GM23248 (cell line): ENCODE measurements at regions not wholly inside any gene's neighbourhood (a gene's known extent, or its start where the extent isn't known, plus 50 kb on each side); places are given as distances from the start of the nearest gene placed in this dataset.

Experiments used
- DNase-seq: peaks from one replicate; pipeline ENCODE4 v3.0.0-alpha.2; 2015
- H2AFZ ChIP-seq: fragments of 200-600 bp; sonication (generic); 2 replicates; pipeline ENCODE4 v1.6.1; 2016; ENCODE audit warnings: antibody characterized with exemption
- H3F3A ChIP-seq: fragments of 200-600 bp; sonication (generic); 2 replicates; pipeline ENCODE4 v1.6.1; 2016; ENCODE audit warnings: mild to moderate bottlenecking, antibody characterized with exemption, mixed run types; ENCODE audit not compliant: insufficient read depth
- H3K27ac ChIP-seq: fragments of 200-600 bp; sonication (generic); 2 replicates; pipeline ENCODE4 v1.5.1; 2016; ENCODE audit warnings: mild to moderate bottlenecking
- H3K27me3 ChIP-seq: fragments of 200-600 bp; sonication (generic); replicated peaks from 2 replicates; pipeline ENCODE4 v1.6.1; 2016; ENCODE audit warnings: mild to moderate bottlenecking; ENCODE audit not compliant: insufficient read depth
- H3K36me3 ChIP-seq: fragments of 200-600 bp; sonication (generic); 2 replicates; pipeline ENCODE4 v1.6.1; 2016; ENCODE audit warnings: low read depth, mild to moderate bottlenecking
- H3K4me1 ChIP-seq: fragments of 200-600 bp; sonication (generic); 2 replicates; pipeline ENCODE4 v1.6.1; 2016; ENCODE audit warnings: mild to moderate bottlenecking; ENCODE audit not compliant: insufficient read depth
- H3K4me2 ChIP-seq: fragments of 200-600 bp; sonication (generic); one replicate; pipeline ENCODE4 v1.6.1; 2016; ENCODE audit warnings: mild to moderate bottlenecking; ENCODE audit not compliant: unreplicated experiment
- H3K4me3 ChIP-seq: fragments of 200-600 bp; sonication (generic); 2 replicates; pipeline ENCODE4 v1.5.1; 2016; ENCODE audit warnings: mild to moderate bottlenecking
- H3K79me2 ChIP-seq: fragments of 200-600 bp; sonication (generic); 2 replicates; pipeline ENCODE4 v1.6.1; 2016; ENCODE audit warnings: mild to moderate bottlenecking; ENCODE audit not compliant: insufficient read depth
- H3K9ac ChIP-seq: fragments of 200-600 bp; sonication (generic); 2 replicates; pipeline ENCODE4 v1.6.1; 2016; ENCODE audit warnings: mild to moderate bottlenecking
- H3K9me2 ChIP-seq: fragments of 200-600 bp; sonication (generic); 2 replicates; pipeline ENCODE4 v1.6.1; 2016; ENCODE audit warnings: mixed run types, mild to moderate bottlenecking, moderate library complexity; ENCODE audit not compliant: insufficient read depth
- H3K9me3 ChIP-seq: fragments of 200-600 bp; sonication (generic); one replicate; pipeline ENCODE4 v1.6.1; 2017; ENCODE audit warnings: low read depth
- H4K20me1 ChIP-seq: fragments of 200-600 bp; sonication (generic); 2 replicates; pipeline ENCODE4 v1.6.0; 2016; ENCODE audit not compliant: insufficient read depth
- EZH2 ChIP-seq: fragments of 200-600 bp; sonication (generic); IDR thresholded peaks from 2 replicates; pipeline ENCODE4 v1.6.1; 2018; ENCODE audit warnings: antibody characterized with exemption, mild to moderate bottlenecking; ENCODE audit not compliant: insufficient read depth, poor library complexity, severe bottlenecking
- EZH2phosphoT487 ChIP-seq: fragments of 200-600 bp; sonication (generic); IDR thresholded peaks from 2 replicates; pipeline ENCODE4 v1.6.1; 2018; ENCODE audit warnings: antibody characterized with exemption, moderate library complexity, mild to moderate bottlenecking, low read depth; ENCODE audit not compliant: insufficient read depth
- WGBS, 2 experiments: methylation state at CpG; one replicate each; pipeline ENCODE4 v1.1.6; 2015 to 2017; ENCODE audit warnings: low lambda C conversion rate in 2 of 2, low coverage in 1 of 2; ENCODE audit errors: missing lambda C conversion rate in 2 of 2; 5-methylcytosine and 5-hydroxymethylcytosine counted together
- in situ Hi-C: fragments of 300-500 bp; cut with MboI; formaldehyde crosslinking; loops from 2 replicates; pipeline ENCODE4 v1.15.0; 2020

DNA sequence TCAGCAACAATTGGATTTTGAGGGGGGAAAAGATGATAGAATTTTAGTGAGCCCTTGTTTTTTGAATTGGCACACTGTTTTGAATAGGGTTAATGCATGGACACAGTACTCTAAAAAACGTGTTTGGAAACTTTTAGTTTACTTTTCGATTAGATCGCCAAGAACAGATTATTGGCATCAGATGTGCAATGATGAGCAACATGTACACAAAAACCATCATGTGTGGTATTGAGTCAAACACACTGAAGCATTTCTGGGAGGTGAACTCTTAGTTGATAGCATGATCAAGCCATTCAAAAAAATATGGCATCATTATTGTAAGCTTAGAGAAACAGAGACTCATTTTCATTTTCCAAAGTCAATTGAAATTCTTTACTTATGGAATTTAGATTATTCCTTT is 329.2 kb downstream of the ADAMTS20 start:
- no peaks in the 10 kb centered on the region for H3K36me3 ChIP-seq
- no peaks in the 10 kb centered on the region for H4K20me1 ChIP-seq
- H3K4me3 ChIP-seq, result no peak overlapping the region
- H3K27ac ChIP-seq, result no peak overlapping the region
- no peaks in the 10 kb centered on the region for H3K79me2 ChIP-seq
- H3K4me2 ChIP-seq, result no peak overlapping the region
- no peak overlapping the region for H2AFZ ChIP-seq
- no peaks in the 10 kb centered on the region for H3F3A ChIP-seq
- no peaks in the 10 kb centered on the region for H3K9me2 ChIP-seq
- no peaks in the 10 kb centered on the region for H3K4me1 ChIP-seq
- no peaks in the 10 kb centered on the region for H3K9me3 ChIP-seq
- H3K27me3 ChIP-seq, result no peaks in the 10 kb centered on the region
- in situ Hi-C loops, result no loop called here
- WGBS, 2 experiments, result 9 to 13% methylated on average over 3 of the region's 3 CpGs
- DNase-seq, result no peak
- TF ChIP-seq EZH2phosphoT487 (no peak), EZH2 (no peak)
- H3K9ac ChIP-seq, result no peak overlapping the region

- H3K4me3 ChIP-seq, result no peak overlapping the region
- no peak overlapping the region for H3K4me2 ChIP-seq
- no peak overlapping the region for H3K9ac ChIP-seq
- no peaks in the 10 kb centered on the region for H3K4me1 ChIP-seq
- 88 to 93% methylated on average over 4 of the region's 4 CpGs for WGBS, 2 experiments
- in situ Hi-C loops, result no loop called here
- H3K27me3 ChIP-seq, result no peaks in the 10 kb centered on the region
- no peak overlapping the region for H2AFZ ChIP-seq
- H3K9me3 ChIP-seq, result no peaks in the 10 kb centered on the region
- no peak for TF ChIP-seq EZH2phosphoT487
- no peaks in the 10 kb centered on the region for H3K36me3 ChIP-seq
- no peak overlapping the region for H3K27ac ChIP-seq
- DNase-seq, result no peak
- 0 out of 2 replicates have a peak, but pooled peaks cover 2% of the 10 kb centered on the region for H3K9me2 ChIP-seq
- no peaks in the 10 kb centered on the region for H3K79me2 ChIP-seq
- no peaks in the 10 kb centered on the region for H4K20me1 ChIP-seq
- H3F3A ChIP-seq, result no peaks in the 10 kb centered on the region
These were observed 330.8 kb downstream of the ADAMTS20 start for GRCh38 chr12:43221216-43221615.

GRCh38 chr12:43216490-43216889 is 335.5 kb downstream of the ADAMTS20 start:
- WGBS, 2 experiments, result 91 to 100% methylated on average over 1 of the region's 1 CpG
- Histone ChIP-seq H3K4me3 (no peak overlapping the region), H4K20me1 (no peaks in the 10 kb centered on the region), H3K27ac (no peak overlapping the region), H2AFZ (no peak overlapping the region), H3K9me2 (0 out of 2 replicates have a peak, but pooled peaks cover 2% of the 10 kb centered on the region), H3K9ac (no peak overlapping the region), H3K4me2 (no peak overlapping the region), H3K36me3 (no peaks in the 10 kb centered on the region), H3K27me3 (no peaks in the 10 kb centered on the region), H3K79me2 (no peaks in the 10 kb centered on the region), H3K4me1 (peaks cover 3% of the 10 kb centered on the region; the same call in 1 of the 2 replicates), H3F3A (peaks cover 3% of the 10 kb centered on the region), H3K9me3 (no peaks in the 10 kb centered on the region)
- TF ChIP-seq EZH2, result no peak
- in situ Hi-C loops, result no loop called here
- no peak for DNase-seq

DNA sequence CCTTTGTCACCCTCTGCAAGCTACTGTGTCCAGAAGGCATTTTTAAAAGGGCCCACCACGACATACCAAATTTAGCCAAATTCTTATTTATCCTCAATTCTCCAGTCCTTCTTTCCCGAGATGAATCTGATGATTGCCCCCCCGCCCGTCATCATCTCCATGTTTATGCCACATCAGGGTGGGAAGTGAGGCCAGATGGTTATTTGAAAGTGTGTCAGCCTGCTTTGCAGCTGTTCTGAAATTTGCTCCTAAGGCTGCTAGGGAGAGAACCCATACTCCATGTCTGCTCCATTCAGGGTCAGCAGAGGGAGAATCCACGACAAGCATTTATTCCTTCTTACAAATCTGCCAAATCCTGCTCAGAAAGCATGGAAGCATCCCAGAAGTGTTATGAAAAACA is 337.8 kb downstream of the ADAMTS20 start:
- no peak for TF ChIP-seq EZH2phosphoT487
- no peak for TF ChIP-seq EZH2
- H3F3A ChIP-seq, result peaks cover 21% of the 10 kb centered on the region
- no peak overlapping the region for H2AFZ ChIP-seq
- H3K79me2 ChIP-seq, result no peaks in the 10 kb centered on the region
- no peak overlapping the region for H3K4me2 ChIP-seq
- WGBS, 2 experiments, result 47 to 49% methylated on average over 5 of the region's 5 CpGs
- H3K27ac ChIP-seq, result no peak overlapping the region
- no peak overlapping the region for H3K9ac ChIP-seq
- in situ Hi-C loops, result no loop called here
- peaks cover 26% of the 10 kb centered on the region for H3K4me1 ChIP-seq
- no peaks in the 10 kb centered on the region for H3K9me3 ChIP-seq
- no peaks in the 10 kb centered on the region for H4K20me1 ChIP-seq
- H3K4me3 ChIP-seq, result no peak overlapping the region
- H3K9me2 ChIP-seq, result 0 out of 2 replicates have a peak, but pooled peaks cover 2% of the 10 kb centered on the region
- no peak for DNase-seq
- no peaks in the 10 kb centered on the region for H3K27me3 ChIP-seq
- no peaks in the 10 kb centered on the region for H3K36me3 ChIP-seq

- no peaks in the 10 kb centered on the region for H3K9me3 ChIP-seq
- WGBS, 2 experiments, result 92 to 96% methylated on average over 3 of the region's 3 CpGs
- H3K36me3 ChIP-seq, result no peaks in the 10 kb centered on the region
- TF ChIP-seq EZH2 (no peak), EZH2phosphoT487 (no peak)
- H3K4me1 ChIP-seq, result peaks cover 31% of the 10 kb centered on the region
- DNase-seq, result no peak
- no peaks in the 10 kb centered on the region for H3K27me3 ChIP-seq
- no peak overlapping the region for H2AFZ ChIP-seq
- in situ Hi-C loops, result no loop called here
- no peak overlapping the region for H3K27ac ChIP-seq
- H3K9me2 ChIP-seq, result 0 out of 2 replicates have a peak, but pooled peaks cover 2% of the 10 kb centered on the region
- no peak overlapping the region for H3K9ac ChIP-seq
- H4K20me1 ChIP-seq, result no peaks in the 10 kb centered on the region
- no peaks in the 10 kb centered on the region for H3K79me2 ChIP-seq
- no peak overlapping the region for H3K4me2 ChIP-seq
- no peak overlapping the region for H3K4me3 ChIP-seq
- peaks cover 21% of the 10 kb centered on the region for H3F3A ChIP-seq
These were observed 338.4 kb downstream of the ADAMTS20 start for GRCh38 chr12:43213608-43214007.
